ENCODE measurements at regions not wholly inside any gene's neighbourhood (a gene's known extent, or its start where the extent isn't known, plus 50 kb on each side); places are given as distances from the start of the nearest gene placed in this dataset.

GRCh38 chr11:79747406-79747805 lies 306.6 kb upstream of the TENM4 start:
- no peak for DNase-seq (ENCODE audit: low spot score)
- Histone ChIP-seq H3K9me3 (ENCODE audit: control insufficient read depth in 4 of 4, low read length in 3 of 4) (no peaks in the 10 kb centered on the region), H3K36me3 (ENCODE audit: control insufficient read depth in 4 of 4, insufficient read depth in 3 of 4, low read depth in 1 of 4, low read length in 3 of 4) (no peaks in the 10 kb centered on the region), H3K27me3 (ENCODE audit: control insufficient read depth in 4 of 4, insufficient read depth in 4 of 4, low read length in 3 of 4) (no peaks in the 10 kb centered on the region), H3K27ac (ENCODE audit: low read depth in 1 of 2, low read length in 2 of 2) (no peak overlapping the region), H3K9ac (ENCODE audit: low read depth in 1 of 2, low read length in 2 of 2) (no peak overlapping the region), H3K4me1 (ENCODE audit: control insufficient read depth in 4 of 4, insufficient read depth in 4 of 4, low read length in 3 of 4) (no peaks in the 10 kb centered on the region), H3K4me3 (ENCODE audit: low read depth in 1 of 3, low read length in 3 of 3) (no peak overlapping the region)
- 86% methylated on average over 1 of the region's 1 CpG for WGBS
- TF ChIP-seq JUND (IDR thresholded peaks at IDR 0.05) (no peak), NR2F2 (IDR thresholded peaks at IDR 0.05) (no peak), ZBTB33 (IDR thresholded peaks at IDR 0.05) (no peak), MAX (IDR thresholded peaks at IDR 0.05) (no peak), SP1 (IDR thresholded peaks at IDR 0.05) (no peak), YY1 (IDR thresholded peaks at IDR 0.05) (no peak), GABPA (IDR thresholded peaks at IDR 0.05 in 1 of 2, conservative IDR thresholded peaks at IDR 0.05 in 1 of 2) (no peak), REST (IDR thresholded peaks at IDR 0.05) (no peak), EGR1 (IDR thresholded peaks at IDR 0.05; ENCODE audit: low read depth in 2 of 2) (no peak), HNF4G (IDR thresholded peaks at IDR 0.05) (no peak)

- Histone ChIP-seq H3K4me3 (ENCODE audit: low read depth in 1 of 3, low read length in 3 of 3) (no peak overlapping the region), H3K9ac (ENCODE audit: low read depth in 1 of 2, low read length in 2 of 2) (no peak overlapping the region), H3K27ac (ENCODE audit: low read depth in 1 of 2, low read length in 2 of 2) (no peak overlapping the region), H3K36me3 (ENCODE audit: control insufficient read depth in 4 of 4, insufficient read depth in 3 of 4, low read depth in 1 of 4, low read length in 3 of 4) (no peaks in the 10 kb centered on the region), H3K27me3 (ENCODE audit: control insufficient read depth in 4 of 4, insufficient read depth in 4 of 4, low read length in 3 of 4) (no peaks in the 10 kb centered on the region), H3K4me1 (ENCODE audit: control insufficient read depth in 4 of 4, insufficient read depth in 4 of 4, low read length in 3 of 4) (no peaks in the 10 kb centered on the region), H3K9me3 (ENCODE audit: control insufficient read depth in 4 of 4, low read length in 3 of 4) (no peaks in the 10 kb centered on the region)
- TF ChIP-seq YY1 (IDR thresholded peaks at IDR 0.05) (no peak), TAF1 (conservative IDR thresholded peaks at IDR 0.05) (no peak), NR2F2 (IDR thresholded peaks at IDR 0.05) (no peak), EGR1 (IDR thresholded peaks at IDR 0.05; ENCODE audit: low read depth in 2 of 2) (no peak), ATF3 (IDR thresholded peaks at IDR 0.05) (no peak), FOXA1 (IDR thresholded peaks at IDR 0.05) (no peak)
- DNase-seq (ENCODE audit: low spot score) = no peak
Observed at GRCh38 chr11:79744941-79745340, 304.1 kb upstream of the TENM4 start.

GRCh38 chr11:79742176-79742575 lies 301.3 kb upstream of the TENM4 start:
- Histone ChIP-seq H3K27me3 (ENCODE audit: control insufficient read depth in 4 of 4, insufficient read depth in 4 of 4, low read length in 3 of 4) (no peaks in the 10 kb centered on the region), H3K4me1 (ENCODE audit: control insufficient read depth in 4 of 4, insufficient read depth in 4 of 4, low read length in 3 of 4) (no peaks in the 10 kb centered on the region), H3K4me3 (ENCODE audit: low read depth in 1 of 3, low read length in 3 of 3) (no peak overlapping the region), H3K9me3 (ENCODE audit: control insufficient read depth in 4 of 4, low read length in 3 of 4) (no peaks in the 10 kb centered on the region), H3K27ac (ENCODE audit: low read depth in 1 of 2, low read length in 2 of 2) (no peak overlapping the region), H3K9ac (ENCODE audit: low read depth in 1 of 2, low read length in 2 of 2) (no peak overlapping the region), H3K36me3 (ENCODE audit: control insufficient read depth in 4 of 4, insufficient read depth in 3 of 4, low read depth in 1 of 4, low read length in 3 of 4) (no peaks in the 10 kb centered on the region)
- 77% methylated on average over 2 of the region's 2 CpGs for WGBS
- DNase-seq (ENCODE audit: low spot score) = no peak
- TF ChIP-seq REST (IDR thresholded peaks at IDR 0.05) (no peak), ZBTB33 (IDR thresholded peaks at IDR 0.05) (no peak), FOXA2 (IDR thresholded peaks at IDR 0.05) (no peak), ATF3 (IDR thresholded peaks at IDR 0.05) (no peak), TAF1 (conservative IDR thresholded peaks at IDR 0.05) (no peak), YY1 (IDR thresholded peaks at IDR 0.05) (no peak), HNF4G (IDR thresholded peaks at IDR 0.05) (no peak), EGR1 (IDR thresholded peaks at IDR 0.05; ENCODE audit: low read depth in 2 of 2) (no peak), SP1 (IDR thresholded peaks at IDR 0.05) (no peak), JUND (IDR thresholded peaks at IDR 0.05) (no peak), RAD21 (IDR thresholded peaks at IDR 0.05) (no peak)

All from liver (tissue), 7 donors.